GM21717 (cell line): ENCODE measurements at regions not wholly inside any gene's neighbourhood (a gene's known extent, or its start where the extent isn't known, plus 50 kb on each side); places are given as distances from the start of the nearest gene placed in this dataset.
"Not testable (repeated sequence)": the region's sequence is repeated elsewhere in the genome, so short reads cannot be mapped to it uniquely, and the experiment has no call there.

ENCODE experiments used
- ATAC-seq: cut with Tn5 transposase; IDR thresholded peaks from one replicate; pipeline ENCODE4 v1.9.1; 2021; ENCODE audit warnings: mild to moderate bottlenecking, moderate library complexity; ENCODE audit not compliant: unreplicated experiment

- no peak for ATAC-seq
Measured at GRCh38 chr18:5024741-5025140, 172.3 kb downstream of the AKAIN1 start.

DNA sequence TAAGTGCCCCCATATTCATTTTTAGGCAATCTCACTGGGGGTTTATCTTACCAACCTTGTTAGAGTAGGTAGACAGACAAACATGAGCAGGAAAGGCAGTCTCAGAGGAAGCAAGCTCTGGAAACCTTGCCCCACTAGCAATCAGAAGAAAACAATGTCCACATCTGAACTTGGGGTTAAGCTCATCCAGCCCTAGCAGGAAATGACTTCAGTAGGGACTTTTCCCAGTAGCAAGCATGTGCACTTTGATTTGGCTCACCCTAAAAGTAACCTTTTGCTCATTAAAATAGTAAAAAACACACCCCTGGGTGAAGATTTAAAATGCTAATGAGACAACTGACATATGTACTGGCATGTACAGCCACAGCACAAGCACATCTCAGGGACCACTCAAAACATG, 175.5 kb downstream of the AKAIN1 start:
- no peak for ATAC-seq

GRCh38 chr18:5015213-5015612, 181.8 kb downstream of the AKAIN1 start:
- ATAC-seq: no peak

DNA sequence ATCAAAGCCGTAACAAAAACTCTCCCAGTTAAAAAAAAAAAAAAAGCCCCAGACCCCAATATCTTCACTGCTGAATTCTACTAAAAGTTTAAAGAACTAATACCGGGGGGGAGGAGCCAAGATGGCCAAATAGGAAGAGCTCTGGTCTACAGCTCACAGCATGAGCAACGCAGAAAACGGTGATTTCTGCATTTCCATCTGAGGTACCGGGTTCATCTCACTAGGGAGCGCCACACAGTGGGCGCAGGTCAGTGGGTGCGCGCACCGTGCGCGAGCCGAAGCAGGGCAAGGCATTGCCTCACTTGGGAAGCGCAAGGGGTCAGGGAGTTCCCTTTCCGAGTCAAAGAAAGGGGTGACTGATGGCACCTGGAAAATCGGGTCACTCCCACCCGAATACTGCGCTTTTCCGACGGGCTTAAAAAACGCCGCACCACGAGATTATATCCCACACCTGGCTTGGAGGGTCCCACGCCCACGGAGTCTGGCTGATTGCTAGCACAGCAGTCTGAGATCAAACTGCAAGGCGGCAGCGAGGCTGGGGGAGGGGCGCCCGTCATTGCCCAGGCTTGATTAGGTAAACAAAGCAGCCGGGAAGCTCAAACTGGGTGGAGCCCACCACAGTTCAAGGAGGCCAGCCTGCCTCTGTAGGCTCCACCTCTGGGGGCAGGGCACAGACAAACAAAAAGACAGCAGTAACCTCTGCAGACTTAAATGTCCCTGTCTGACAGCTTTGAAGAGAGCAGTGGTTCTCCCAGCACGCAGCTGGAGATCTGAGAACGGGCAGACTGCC, 192.8 kb downstream of the AKAIN1 start:
- not testable (repeated sequence) for ATAC-seq

- ATAC-seq: no peak
Measured at GRCh38 chr18:4994710-4995109, 202.3 kb downstream of the AKAIN1 start.

GRCh38 chr18:4987452-4988405, 209.3 kb downstream of the AKAIN1 start:
- no peak for ATAC-seq

GRCh38 chr18:4986677-4987076, 210.4 kb downstream of the AKAIN1 start:
- no peak for ATAC-seq

DNA sequence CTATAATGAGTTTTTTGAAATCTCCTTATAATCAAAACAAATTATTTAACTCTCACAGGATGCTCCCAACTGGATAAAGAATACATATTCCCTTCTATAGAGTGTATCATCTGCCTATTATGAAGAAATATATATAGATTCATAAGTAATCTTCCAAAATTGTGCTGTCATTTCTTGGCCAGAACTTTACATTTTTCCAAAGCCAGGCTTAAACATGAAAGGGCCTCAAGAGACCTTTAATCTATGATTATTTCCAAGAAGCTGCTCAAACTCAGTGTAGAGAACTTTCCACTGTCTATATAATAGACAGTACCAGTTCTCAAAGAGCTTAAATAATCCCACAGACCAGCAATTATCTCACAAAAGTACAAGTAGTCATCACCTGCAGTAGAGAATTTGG, 211.0 kb downstream of the AKAIN1 start:
- ATAC-seq: no peak

- no peak for ATAC-seq
Measured at GRCh38 chr18:4961121-4961909, 235.7 kb downstream of the AKAIN1 start.

DNA sequence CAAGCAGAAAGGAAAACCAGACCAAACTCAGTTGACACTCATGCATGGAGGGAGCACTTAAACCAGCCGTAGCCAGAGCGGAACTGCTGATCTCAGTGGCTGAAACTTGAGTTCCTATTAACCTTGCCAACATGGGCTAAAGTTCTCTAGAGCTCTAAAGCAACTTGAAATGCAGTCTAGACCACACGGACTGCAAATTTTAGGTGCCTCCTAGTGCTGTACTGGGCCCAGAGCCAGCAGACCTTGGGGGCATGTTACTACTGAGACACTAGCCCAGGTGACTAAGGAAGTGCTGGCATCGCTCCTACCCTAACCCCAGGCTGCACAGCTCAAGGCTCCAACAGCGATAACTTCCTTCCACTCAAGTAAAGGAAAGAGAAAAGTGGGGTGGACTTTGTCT, 236.5 kb downstream of the AKAIN1 start:
- no peak for ATAC-seq

- no peak for ATAC-seq
Measured at GRCh38 chr18:4931209-4931608, 265.8 kb downstream of the AKAIN1 start.

DNA sequence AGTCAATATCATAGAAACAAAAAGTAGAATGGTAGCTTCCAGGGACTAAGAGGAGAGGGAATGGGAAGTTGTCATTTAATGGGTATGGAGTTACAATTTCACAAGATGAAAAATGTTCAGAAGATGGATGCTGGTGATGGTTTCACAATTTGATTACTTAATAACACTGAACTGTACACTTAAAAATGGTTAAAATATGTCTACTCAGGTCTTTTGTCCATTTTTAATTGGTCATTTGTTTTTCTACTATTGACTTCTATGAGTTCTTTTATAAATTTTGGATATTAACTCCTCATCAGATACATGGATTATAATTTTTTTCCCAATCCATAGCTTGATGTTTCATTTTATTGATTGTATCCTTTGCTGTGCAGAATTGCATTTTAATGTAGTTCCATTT, 275.5 kb downstream of the AKAIN1 start:
- ATAC-seq: no peak

DNA sequence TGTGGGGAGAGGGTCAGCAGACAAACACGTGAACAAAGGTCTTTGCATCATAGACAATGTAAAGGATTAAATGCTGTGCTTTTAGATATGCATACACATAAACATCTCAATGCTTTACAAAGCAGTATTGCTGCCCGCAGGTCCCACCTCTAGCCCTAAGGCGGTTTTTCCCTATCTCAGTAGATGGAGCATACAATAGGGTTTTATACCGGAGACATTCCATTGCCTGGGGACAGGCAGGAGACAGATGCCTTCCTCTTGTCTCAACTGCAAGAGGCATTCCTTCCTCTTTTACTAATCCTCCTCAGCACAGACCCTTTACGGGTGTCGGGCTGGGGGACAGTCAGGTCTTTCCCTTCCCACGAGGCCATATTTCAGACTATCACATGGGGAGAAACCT, 279.5 kb downstream of the AKAIN1 start:
- ATAC-seq: not testable (repeated sequence)

DNA sequence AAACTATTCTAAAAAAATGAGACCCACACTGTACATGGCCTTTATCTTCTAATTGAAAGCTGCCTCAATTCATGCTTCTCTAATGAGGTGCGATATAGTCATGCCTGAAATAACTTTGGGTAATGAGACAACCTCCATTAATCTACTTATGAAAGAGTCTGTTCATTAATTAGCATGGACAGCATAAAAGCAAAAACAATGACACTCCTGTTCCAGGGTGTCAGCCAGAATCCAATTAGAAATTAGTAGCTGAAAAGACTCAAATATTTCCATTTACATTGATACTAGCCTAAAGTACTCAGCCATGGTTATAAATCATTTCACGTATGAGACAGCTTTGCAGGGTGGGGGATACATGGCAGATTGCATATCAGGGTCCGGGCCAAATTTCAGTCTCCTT, 288.7 kb downstream of the AKAIN1 start:
- no peak for ATAC-seq

DNA sequence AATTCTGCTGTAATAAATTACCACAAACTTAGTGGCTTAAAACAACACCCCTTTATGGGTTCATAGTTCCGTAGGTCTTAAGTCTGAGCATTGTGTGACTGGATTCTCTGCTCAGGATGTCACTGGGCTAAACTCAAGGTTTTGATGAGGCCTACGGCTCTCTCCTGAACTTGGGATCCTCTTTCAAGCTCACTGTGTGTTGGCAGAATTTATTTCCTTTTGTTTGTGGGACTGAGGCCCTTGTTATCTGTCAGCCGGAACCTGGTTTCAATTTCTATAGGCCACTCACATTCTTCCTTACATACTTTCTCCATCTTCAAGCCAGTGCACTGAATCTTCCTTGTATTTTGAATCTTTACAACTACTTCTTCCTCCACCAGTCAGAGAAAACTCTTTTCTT, 290.2 kb downstream of the AKAIN1 start:
- ATAC-seq: no peak

DNA sequence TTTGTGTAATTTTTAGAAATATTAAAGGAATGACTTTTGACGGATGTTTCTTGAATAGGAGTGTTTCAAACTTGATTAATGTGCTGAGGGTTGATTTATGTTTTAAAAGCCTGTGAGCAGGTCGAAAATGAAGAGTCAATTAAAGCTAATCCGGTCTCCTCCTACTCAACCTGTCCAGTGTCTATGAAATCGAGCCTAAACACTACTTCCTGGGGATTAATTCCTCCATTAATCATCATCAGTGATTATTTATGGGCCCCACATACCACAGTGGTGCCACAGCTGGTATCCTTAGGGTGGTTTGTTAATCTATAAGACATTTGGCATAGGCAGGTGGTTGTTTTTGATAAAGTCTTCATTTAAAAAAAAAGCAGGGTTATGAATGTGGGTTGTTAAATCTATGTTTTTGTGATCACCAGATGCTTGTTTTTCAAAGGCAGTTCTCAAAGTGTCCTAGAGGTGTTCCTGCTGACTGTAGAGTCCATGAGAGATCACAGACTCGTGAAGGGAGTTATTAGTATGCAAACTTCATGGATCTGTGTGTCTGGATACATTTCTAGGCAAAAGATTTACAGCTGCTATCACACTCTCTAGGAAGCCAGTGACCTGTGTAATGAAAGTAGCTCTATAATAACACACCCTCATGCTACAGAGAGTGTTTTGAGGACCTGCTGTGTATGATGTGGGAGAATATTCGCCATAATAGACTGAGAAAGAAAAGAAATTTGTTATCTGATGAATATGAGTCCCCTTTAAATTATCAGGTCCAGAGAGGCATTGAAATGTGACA, 308.6 kb downstream of the AKAIN1 start:
- ATAC-seq: no peak

DNA sequence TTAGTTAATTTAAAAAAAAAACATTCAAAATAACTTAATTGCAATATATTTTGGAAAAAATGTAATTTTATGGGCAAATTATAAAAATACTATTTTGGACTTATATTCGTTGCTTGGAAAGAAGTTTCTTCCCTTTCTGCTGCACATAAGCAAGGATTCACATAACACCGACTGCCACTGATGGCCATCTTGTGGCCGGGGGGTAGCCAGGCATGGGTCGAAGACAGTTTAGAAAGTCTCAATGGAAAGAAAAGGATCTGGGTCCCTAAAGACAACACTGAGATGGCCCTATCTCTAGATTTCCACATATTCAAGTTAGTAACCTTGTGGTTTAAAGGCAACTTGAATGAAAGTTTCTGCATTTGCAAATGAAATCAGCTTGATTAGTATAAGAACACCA, 318.6 kb downstream of the AKAIN1 start:
- no peak for ATAC-seq

GRCh38 chr18:4871197-4871596, 325.9 kb downstream of the AKAIN1 start:
- ATAC-seq: no peak

- ATAC-seq: no peak
Measured at GRCh38 chr18:4870177-4870773, 326.8 kb downstream of the AKAIN1 start.

DNA sequence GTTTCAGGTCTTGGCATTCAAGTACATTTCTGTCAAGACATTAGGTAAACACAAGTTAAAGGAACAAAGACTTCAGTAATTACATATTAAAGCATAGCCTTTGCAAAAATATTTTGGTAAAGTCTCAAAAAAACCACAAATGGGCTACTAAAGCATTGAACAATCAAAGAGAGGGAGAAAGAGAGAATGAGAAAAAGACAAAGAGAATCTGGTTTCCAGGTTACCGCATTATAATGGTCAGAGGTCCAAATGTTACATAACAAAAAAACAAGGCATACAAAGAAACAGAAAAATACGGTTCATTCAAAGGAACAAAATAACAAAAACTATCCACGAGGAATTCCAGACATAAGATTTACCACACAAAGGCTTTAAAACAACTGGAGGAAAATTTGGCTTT, 327.9 kb downstream of the AKAIN1 start:
- no peak for ATAC-seq
